ENCODE measurements at regions not wholly inside any gene's neighbourhood (a gene's known extent, or its start where the extent isn't known, plus 50 kb on each side); places are given as distances from the start of the nearest gene placed in this dataset.

GRCh38 chr5:31049461-31049860 is 144.0 kb upstream of the CDH6 start:
- TF ChIP-seq, protein P1, sequence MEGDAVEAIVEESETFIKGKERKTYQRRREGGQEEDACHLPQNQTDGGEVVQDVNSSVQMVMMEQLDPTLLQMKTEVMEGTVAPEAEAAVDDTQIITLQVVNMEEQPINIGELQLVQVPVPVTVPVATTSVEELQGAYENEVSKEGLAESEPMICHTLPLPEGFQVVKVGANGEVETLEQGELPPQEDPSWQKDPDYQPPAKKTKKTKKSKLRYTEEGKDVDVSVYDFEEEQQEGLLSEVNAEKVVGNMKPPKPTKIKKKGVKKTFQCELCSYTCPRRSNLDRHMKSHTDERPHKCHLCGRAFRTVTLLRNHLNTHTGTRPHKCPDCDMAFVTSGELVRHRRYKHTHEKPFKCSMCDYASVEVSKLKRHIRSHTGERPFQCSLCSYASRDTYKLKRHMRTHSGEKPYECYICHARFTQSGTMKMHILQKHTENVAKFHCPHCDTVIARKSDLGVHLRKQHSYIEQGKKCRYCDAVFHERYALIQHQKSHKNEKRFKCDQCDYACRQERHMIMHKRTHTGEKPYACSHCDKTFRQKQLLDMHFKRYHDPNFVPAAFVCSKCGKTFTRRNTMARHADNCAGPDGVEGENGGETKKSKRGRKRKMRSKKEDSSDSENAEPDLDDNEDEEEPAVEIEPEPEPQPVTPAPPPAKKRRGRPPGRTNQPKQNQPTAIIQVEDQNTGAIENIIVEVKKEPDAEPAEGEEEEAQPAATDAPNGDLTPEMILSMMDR (IDR thresholded peaks at IDR 0.05), result no peak
- TF ChIP-seq POLR2AphosphoS5 (IDR thresholded peaks at IDR 0.05) (no peak), POLR2A (IDR thresholded peaks at IDR 0.05) (no peak)

All from prostate gland (tissue), 2 donors.